ENCODE measurements at regions not wholly inside any gene's neighbourhood (a gene's known extent, or its start where the extent isn't known, plus 50 kb on each side); places are given as distances from the start of the nearest gene placed in this dataset.

- H3K36me3 ChIP-seq (ENCODE audit: control insufficient read depth, low read length) = no peaks in the 10 kb centered on the region
- no peaks in the 10 kb centered on the region for H4K20me1 ChIP-seq (ENCODE audit: control insufficient read depth, insufficient read depth, low read depth, low read length)
- no peaks in the 10 kb centered on the region for H3F3A ChIP-seq (ENCODE audit: control insufficient read depth, insufficient read depth)
- H3K79me2 ChIP-seq (ENCODE audit: control insufficient read depth, low read length) = no peaks in the 10 kb centered on the region
- peaks cover 8% of the 10 kb centered on the region for H3K4me1 ChIP-seq (ENCODE audit: control insufficient read depth, low read length)
- H3K4me3 ChIP-seq (ENCODE audit: low read length) = no peak overlapping the region
- no peaks in the 10 kb centered on the region for H3K27me3 ChIP-seq (ENCODE audit: control insufficient read depth, low read length)
- no peaks in the 10 kb centered on the region for H3K9me3 ChIP-seq (ENCODE audit: control insufficient read depth, insufficient read depth, low read length)
- H3K4me2 ChIP-seq (ENCODE audit: low read length) = no peak overlapping the region
- no peaks in the 10 kb centered on the region for H3K9me2 ChIP-seq (replicated peaks; ENCODE audit: control insufficient read depth, low read length)
- TF ChIP-seq CTCF (IDR thresholded peaks at IDR 0.05; ENCODE audit: low read depth, low read length, poor library complexity, severe bottlenecking) (no peak), EZH2phosphoT487 (IDR thresholded peaks at IDR 0.05; ENCODE audit: borderline replicate concordance, low read length) (no peak)
- H3K27ac ChIP-seq (ENCODE audit: low read depth, low read length) = no peak overlapping the region
Measured at GRCh38 chr5:143635888-143636287, 176.1 kb upstream of the HMHB1 start.

DNA sequence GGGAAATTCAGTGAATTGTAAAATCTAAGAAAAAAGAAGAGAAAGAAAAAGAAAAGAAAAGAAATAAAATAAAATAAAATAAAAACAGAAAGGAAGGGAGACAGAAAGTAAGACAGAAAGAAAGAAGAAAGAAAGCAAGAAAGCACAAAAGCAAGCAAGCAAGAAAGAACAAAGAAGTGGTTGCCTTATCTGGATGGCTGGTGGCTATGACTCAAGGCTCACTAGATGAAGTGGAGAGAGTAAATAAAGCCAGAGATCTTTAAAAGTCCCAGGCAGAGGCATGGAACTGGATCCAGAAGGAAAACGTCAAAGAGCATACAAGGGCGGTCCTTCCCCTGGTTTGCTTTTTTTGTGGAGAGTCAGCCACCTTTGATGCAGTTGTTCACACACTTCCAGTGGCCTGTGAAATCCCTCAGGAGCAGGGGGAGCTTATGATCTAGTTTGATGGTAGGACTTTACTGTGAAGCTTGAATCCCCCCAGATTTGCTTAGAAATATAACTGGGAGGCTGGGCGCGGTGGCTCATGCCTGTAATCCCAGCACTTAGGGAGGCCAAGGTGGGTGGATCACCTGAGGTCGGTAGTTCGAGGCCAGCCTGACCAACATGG, 176.7 kb upstream of the HMHB1 start:
- no peak overlapping the region for H3K4me3 ChIP-seq (ENCODE audit: low read length)
- no peaks in the 10 kb centered on the region for H3K36me3 ChIP-seq (ENCODE audit: control insufficient read depth, low read length)
- H3K27me3 ChIP-seq (ENCODE audit: control insufficient read depth, low read length) = no peaks in the 10 kb centered on the region
- H3K4me1 ChIP-seq (ENCODE audit: control insufficient read depth, low read length) = peaks cover 8% of the 10 kb centered on the region
- no peak overlapping the region for H3K27ac ChIP-seq (ENCODE audit: low read depth, low read length)
- no peaks in the 10 kb centered on the region for H3K79me2 ChIP-seq (ENCODE audit: control insufficient read depth, low read length)
- no peaks in the 10 kb centered on the region for H3K9me3 ChIP-seq (ENCODE audit: control insufficient read depth, insufficient read depth, low read length)
- H3K9me2 ChIP-seq (replicated peaks; ENCODE audit: control insufficient read depth, low read length) = no peaks in the 10 kb centered on the region
- no peak overlapping the region for H3K4me2 ChIP-seq (ENCODE audit: low read length)
- no peaks in the 10 kb centered on the region for H4K20me1 ChIP-seq (ENCODE audit: control insufficient read depth, insufficient read depth, low read depth, low read length)
- no peaks in the 10 kb centered on the region for H3F3A ChIP-seq (ENCODE audit: control insufficient read depth, insufficient read depth)
- TF ChIP-seq EZH2phosphoT487 (IDR thresholded peaks at IDR 0.05; ENCODE audit: borderline replicate concordance, low read length) (no peak), CTCF (IDR thresholded peaks at IDR 0.05; ENCODE audit: low read depth, low read length, poor library complexity, severe bottlenecking) (no peak)

- Histone ChIP-seq H3K79me2 (ENCODE audit: control insufficient read depth, low read length) (no peaks in the 10 kb centered on the region), H3K9me2 (replicated peaks; ENCODE audit: control insufficient read depth, low read length) (no peaks in the 10 kb centered on the region), H3K36me3 (ENCODE audit: control insufficient read depth, low read length) (no peaks in the 10 kb centered on the region), H3K9me3 (ENCODE audit: control insufficient read depth, insufficient read depth, low read length) (no peaks in the 10 kb centered on the region), H3K27ac (ENCODE audit: low read depth, low read length) (no peak overlapping the region), H3K4me2 (ENCODE audit: low read length) (no peak overlapping the region), H3F3A (ENCODE audit: control insufficient read depth, insufficient read depth) (no peaks in the 10 kb centered on the region), H3K27me3 (ENCODE audit: control insufficient read depth, low read length) (no peaks in the 10 kb centered on the region), H3K4me3 (ENCODE audit: low read length) (no peak overlapping the region), H3K4me1 (ENCODE audit: control insufficient read depth, low read length) (peaks cover 10% of the 10 kb centered on the region), H4K20me1 (ENCODE audit: control insufficient read depth, insufficient read depth, low read depth, low read length) (no peaks in the 10 kb centered on the region)
- no peak for TF ChIP-seq EZH2phosphoT487 (IDR thresholded peaks at IDR 0.05; ENCODE audit: borderline replicate concordance, low read length)
- no peak for TF ChIP-seq CTCF (IDR thresholded peaks at IDR 0.05; ENCODE audit: low read depth, low read length, poor library complexity, severe bottlenecking)
Measured at GRCh38 chr5:143634689-143635088, 177.3 kb upstream of the HMHB1 start.

Data from DOHH2 (cell line).